ENCODE measurements at regions not wholly inside any gene's neighbourhood (a gene's known extent, or its start where the extent isn't known, plus 50 kb on each side); places are given as distances from the start of the nearest gene placed in this dataset.

DNA sequence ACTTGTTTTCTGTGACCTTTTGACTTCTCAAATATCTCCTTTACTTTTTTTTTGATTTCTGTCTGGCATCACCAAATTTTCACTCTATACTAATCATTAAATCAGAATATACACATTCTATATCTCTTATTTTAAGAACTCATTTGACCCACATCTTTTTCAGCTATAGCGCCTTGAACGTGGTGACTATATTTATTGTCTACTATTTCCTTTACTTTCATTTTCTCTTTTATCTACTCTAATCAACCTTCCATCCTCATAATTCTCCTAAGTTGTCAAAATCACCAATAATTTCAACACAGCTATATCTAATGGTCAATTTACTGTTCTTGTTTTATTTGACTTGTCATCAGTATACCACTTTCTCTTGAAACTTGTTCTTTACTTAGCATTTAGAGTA lies 119.0 kb upstream of the CBLB start:
- no peak for TF ChIP-seq POLR2A (IDR thresholded peaks at IDR 0.05)
- TF ChIP-seq, protein P1, sequence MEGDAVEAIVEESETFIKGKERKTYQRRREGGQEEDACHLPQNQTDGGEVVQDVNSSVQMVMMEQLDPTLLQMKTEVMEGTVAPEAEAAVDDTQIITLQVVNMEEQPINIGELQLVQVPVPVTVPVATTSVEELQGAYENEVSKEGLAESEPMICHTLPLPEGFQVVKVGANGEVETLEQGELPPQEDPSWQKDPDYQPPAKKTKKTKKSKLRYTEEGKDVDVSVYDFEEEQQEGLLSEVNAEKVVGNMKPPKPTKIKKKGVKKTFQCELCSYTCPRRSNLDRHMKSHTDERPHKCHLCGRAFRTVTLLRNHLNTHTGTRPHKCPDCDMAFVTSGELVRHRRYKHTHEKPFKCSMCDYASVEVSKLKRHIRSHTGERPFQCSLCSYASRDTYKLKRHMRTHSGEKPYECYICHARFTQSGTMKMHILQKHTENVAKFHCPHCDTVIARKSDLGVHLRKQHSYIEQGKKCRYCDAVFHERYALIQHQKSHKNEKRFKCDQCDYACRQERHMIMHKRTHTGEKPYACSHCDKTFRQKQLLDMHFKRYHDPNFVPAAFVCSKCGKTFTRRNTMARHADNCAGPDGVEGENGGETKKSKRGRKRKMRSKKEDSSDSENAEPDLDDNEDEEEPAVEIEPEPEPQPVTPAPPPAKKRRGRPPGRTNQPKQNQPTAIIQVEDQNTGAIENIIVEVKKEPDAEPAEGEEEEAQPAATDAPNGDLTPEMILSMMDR (IDR thresholded peaks at IDR 0.05), result no peak
